Keratinocyte (primary cell): ENCODE measurements at regions not wholly inside any gene's neighbourhood (a gene's known extent, or its start where the extent isn't known, plus 50 kb on each side); places are given as distances from the start of the nearest gene placed in this dataset.

Experiments used
- CTCF ChIP-seq, 3 experiments: IDR thresholded peaks in 1 of 3; conservative IDR thresholded peaks in 1 of 3; optimal IDR thresholded peaks in 1 of 3; 2 replicates in 2 of 3; 3 replicates in 1 of 3; pipeline versions ENCODE3 to v1.5.1; 2011; ENCODE audit warnings: low read length in 3 of 3, mild to moderate bottlenecking in 3 of 3, moderate library complexity in 2 of 3, control low read depth in 1 of 3, inconsistent platforms in 1 of 3; ENCODE audit not compliant: insufficient read depth in 2 of 3; ENCODE audit errors: extremely low read depth in 1 of 3
- EZH2 ChIP-seq: IDR thresholded peaks from one replicate; pipeline ENCODE4 v1.6.1; 2012; ENCODE audit warnings: inconsistent platforms, mild to moderate bottlenecking, low read length, moderate library complexity

GRCh38 chr17:69702078-69702477 is 287.6 kb downstream of the MAP2K6 start:
- no peak for TF ChIP-seq CTCF (optimal IDR thresholded peaks at IDR 0.05 in 1 of 3, IDR thresholded peaks at IDR 0.05 in 1 of 3, conservative IDR thresholded peaks at IDR 0.05 in 1 of 3; ENCODE audit: extremely low read depth in 1 of 3, insufficient read depth in 2 of 3, low read length in 3 of 3)
- TF ChIP-seq EZH2, result no peak
